ENCODE measurements at regions not wholly inside any gene's neighbourhood (a gene's known extent, or its start where the extent isn't known, plus 50 kb on each side); places are given as distances from the start of the nearest gene placed in this dataset.
"Not testable (repeated sequence)": the region's sequence is repeated elsewhere in the genome, so short reads cannot be mapped to it uniquely, and the experiment has no call there.

DNA sequence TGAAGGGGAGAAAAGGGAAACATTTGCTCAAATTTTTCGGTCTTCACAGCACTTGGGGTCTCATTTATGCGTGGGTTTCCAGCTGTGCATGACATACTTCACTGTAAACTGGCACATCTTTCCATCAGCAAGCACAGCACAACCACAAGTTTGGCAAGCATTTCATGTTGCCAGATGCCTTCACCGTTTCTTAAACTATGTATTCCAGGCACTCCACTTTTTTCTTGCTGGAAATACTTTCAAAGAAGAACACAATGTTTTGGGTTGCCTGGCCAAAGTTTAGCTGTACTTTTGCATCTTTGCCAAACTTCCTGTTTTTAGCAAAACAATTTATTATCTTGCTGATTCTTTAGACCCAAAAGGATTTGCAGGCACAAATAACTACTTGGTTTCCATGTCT is 194.6 kb upstream of the MEIS1 start:
- no peak for DNase-seq

DNA sequence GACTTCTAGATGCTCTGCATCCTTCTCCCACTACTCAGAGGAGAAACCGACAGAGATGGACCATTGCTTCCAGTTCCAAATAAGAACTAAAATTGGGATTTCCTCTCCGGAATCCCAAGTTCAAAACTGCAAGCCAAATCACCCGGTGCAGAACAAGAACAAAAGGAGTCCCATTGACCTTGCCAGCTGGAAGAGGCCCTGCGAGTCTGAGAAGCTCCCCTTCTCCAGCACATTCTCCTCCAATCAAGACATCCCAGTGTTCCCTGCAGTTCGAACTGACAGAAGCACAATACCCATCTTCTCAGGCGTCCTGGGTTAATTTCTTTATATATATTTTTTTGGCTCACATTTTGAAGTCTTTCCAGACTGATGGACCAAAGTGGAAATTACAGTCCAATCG is 195.3 kb upstream of the MEIS1 start:
- no peak for DNase-seq

DNA sequence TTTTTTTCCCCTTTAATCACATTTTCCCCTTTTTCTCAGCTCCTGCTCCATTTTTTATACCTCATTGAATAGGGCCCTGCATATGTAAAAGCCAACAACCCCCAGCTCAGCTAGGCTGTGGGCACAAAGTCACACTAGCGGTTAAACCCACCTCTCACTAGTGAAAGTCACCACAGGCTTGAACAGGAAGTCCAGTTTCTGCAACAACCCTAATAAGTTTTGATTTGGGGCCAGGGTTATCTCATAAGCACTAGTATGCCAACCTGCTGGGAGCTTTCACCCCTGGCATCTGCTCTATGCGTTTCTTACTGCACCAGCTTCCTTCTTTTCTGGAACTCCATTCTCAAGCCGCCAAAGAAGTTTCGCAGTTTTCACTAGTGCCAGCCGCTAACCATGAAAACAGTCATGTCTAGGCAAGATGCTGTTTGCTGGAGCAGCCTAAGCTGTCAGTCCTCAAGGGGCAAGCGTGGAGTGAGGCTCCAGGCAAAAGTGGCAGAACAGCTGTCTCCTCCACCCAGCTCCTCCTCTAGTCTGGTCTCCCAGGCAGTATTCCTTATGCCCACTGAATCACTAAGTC is 197.0 kb upstream of the MEIS1 start:
- no peak for DNase-seq

DNA sequence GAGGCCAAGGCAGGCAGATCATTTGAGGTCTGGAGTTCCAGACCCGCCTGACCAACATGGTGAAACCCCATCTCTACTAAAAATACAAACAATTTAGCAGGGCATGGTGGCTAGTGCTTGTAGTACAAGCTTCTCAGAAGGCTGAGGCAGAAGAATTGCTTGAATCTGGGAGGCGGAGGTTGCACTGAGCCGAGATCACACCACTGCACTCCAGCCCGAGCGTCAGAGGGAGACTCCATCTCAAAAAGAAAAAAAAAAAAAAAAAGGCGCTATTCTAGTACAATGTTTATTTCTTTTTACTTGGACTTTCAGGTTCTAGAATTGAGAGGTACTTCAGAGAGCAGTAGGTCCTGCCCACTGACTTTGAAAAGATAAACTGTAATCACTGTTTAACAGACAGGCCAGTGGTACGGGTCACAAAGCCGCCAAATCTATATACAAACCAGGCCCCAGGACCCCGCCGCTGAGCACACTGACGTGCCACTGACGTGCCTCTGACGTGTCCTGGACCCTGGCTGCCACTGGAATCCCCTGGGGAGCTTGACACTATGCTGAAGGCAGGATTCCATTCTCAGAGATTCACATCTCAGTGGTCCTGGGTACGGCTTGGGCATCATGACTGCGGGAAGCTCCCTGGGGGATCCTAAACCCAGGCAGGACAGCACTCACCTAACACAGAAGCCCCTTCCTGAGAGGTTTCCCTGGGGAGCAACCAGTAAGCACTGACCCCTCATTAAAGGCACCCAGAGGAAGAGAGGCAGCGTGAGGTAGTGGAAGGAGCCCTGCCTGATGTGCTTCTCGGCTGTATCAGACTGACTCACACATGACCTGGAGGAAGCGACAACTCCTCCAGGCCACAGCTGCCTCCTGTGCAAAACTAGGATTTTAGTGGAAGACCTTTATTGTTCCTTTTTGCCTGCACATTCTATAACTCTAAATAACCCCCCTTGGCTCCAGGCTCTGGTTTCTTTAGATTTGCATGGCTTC is 197.8 kb upstream of the MEIS1 start:
- DNase-seq, result no peak

DNA sequence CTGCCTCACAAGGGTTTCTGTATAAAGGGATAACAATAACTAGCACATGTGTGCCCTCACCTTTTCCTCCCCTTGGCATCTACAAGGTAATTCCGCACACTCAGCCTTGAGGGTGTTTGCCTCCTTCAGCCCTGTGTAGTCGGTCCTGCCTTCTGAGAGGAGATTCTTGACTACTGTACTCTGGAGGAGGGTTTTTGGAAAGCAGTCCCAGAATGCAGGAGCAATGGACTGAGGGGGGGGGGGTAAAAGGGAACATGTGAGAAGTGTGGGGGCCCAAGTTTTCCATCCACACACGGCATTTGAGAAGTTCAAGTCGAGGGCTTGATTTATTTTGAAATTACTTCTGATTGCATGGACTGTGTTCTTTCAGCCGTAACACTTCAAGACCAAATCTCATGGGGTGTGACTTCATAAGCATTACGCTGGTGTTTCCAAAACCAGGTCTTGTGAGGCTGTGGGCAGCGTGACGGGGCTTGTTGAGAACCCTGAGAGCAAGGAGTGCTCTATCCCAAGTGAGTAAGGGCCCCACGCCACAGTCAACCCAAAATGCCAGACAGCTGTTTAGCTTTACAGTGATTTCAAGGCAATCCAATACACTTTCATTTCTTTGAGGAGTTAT is 198.7 kb upstream of the MEIS1 start:
- no peak for DNase-seq

DNA sequence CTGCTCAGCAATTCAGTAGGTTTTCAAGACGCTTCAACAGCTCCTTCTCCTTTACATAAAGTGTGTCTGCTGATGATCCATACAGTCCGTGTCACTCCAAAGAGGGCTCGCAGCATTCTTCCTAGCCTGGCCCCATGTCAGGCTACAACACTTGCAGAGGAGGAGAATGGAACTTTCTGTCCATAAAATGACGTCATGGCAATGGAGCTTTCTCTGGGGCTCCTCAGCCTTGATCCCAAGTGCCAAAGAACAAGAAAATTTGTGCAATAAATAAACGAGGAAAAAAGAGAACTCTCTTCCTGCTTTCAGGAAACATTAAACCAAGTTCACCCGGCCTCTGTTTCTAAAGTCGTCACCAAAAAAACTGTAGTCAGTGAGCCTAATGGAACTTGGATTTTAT is 199.5 kb upstream of the MEIS1 start:
- no peak for DNase-seq

DNA sequence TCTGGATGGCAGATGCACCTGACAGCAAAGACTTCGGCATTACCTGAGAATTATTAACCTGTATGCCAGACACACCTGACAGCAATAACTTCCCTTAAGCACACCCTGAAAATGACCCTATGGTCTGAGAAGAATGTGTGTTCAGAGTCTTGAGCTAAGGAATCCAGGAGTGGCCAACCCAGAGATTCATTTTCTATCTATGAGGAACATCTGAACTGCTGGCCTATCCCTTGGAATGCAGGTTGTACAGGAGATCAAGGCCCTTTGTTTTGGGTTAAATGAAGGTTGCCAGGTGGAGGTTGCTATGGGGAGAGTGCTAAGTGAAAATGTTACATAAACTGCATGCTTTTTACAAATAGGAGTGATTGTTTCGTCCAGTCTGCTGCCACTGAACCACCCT is 200.9 kb upstream of the MEIS1 start:
- DNase-seq, result no peak

DNA sequence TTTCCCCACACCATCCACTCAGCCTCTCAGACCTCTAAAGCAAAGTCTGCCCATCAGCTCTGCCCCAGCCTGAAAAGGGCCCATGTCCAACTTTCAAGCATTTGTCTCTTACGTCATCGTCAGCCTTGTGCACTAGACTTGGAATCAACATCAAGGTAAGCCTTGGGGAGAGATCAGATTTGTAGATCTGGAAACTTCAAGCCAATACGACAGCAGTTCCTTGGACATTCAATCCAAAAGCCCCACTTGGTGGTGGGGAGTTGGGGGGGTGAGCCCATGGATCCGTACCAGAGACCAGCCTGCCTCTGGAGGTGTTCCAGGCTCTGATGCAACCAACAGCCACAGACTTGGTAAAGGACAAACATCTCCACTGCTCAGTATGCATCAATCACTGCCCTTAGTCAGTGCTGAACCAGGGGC is 206.8 kb upstream of the MEIS1 start:
- DNase-seq, result no peak

DNA sequence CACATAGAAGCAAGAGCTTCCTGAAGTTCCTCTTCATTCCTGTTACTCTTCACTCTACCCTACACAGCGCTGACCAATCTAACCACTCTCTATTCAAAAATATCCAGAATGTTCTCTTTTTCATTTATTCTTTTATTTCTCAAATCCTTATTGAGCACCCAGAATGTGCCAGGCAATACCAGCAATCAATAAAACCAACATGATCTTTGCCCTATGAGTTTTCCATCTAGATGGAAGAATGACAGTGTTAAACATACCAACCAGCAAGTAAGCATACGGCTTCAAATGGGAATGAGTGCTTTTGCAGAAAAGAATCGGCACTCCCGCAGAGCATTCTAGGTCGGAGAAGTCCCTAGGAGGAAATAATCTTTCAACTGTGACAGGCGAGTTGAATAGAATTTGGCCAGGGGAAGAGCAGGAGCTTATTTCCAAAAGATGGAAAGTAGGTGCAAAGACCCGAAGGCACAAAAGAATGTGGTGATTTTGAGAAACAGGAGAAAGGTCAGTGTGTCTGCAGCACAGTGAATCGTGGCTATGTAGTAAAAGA is 217.8 kb upstream of the MEIS1 start:
- DNase-seq, result no peak

DNA sequence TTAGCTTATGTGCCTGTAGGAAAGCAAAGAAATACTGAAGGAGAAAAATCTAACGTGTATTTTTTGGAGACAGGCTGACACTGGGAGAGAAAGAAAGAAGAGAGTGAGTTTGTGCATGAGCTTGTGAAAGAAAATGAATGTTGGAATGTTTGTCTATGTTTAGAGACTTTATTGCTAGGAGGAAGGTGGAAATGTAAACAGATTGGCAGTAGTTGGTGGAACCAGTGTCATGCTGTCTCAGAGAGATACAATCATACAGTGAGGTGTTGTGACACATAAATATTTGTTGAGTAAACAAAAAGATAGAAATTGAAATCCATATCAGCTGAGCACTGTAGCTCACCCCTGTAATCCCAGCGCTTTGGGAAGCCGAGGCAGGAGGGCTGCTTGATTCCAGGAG is 222.2 kb upstream of the MEIS1 start:
- no peak for DNase-seq

DNA sequence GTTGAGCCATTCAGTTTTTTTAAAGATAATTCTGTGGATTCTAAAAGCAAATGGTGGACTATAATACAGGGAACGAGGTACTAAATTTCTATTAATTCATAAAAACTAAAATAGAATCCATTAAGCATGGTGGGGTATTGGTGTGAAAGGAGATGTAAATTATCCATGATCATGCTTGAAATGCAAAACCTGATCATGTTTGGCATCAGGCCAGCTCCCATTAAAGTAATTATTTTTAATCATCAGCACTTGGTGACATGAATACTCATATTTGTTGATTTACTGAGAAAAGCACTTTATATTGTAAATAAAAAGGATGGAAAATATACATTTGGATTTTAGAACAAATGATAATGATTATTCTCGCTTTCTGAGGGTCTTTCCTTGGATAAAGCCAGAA is 232.3 kb upstream of the MEIS1 start:
- no peak for DNase-seq

DNA sequence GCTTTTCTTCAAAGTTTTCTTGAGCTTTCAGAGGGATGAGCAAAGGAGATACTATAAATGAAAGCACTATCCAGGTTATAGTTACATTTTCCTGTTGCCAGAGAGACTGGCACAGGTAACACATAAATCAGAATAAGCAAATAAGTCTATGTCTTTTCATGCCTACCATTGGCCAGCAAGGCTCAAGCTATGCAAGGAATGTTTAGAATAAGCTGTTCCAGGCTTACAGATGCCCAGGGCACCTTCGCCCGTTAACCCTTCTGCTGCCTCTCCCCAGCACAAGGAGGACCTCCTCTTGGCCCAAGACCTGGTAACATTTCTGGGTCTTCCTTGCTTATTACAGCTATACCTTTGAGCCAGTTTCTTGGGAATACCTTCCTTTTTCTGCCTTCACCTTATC is 233.7 kb upstream of the MEIS1 start:
- DNase-seq, result no peak

DNA sequence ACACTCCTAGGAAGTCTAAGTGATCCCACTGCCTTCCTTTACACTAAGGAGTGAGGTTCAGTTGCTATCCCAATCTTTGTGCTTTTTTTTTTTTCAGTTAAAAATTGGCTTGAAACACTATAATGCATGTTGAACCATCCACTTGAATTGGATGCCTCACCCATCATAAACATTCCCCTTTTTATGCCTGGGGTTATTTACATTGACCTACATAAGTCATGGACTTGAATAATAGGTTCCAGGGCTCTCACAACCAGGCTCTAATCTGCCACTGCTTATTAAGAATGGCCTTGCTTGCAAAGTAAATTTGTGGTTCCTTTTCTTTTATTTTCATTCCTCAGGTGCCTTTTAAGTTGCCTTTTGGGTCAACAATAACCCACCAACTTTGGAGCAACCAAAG is 236.1 kb upstream of the MEIS1 start:
- no peak for DNase-seq

DNA sequence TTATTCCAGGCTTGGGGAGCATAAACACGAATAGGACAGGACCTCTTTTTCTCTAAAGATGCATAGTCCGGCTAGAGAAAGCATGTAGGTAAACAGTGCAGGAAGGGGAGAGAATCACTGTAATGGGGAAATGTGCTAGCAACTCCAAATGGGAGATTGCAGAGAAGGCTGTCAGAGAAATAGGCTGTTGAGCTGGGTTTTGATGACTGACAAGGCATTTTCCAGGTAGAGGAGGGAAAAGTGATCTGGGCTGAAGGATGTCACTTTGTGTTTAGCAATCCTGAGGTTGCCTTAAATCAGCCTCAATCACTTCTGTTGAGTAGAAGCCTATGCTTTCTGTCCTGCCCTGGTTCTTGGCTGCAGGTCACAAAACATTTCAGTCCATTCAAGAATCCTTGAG is 242.0 kb upstream of the MEIS1 start:
- DNase-seq, result no peak

DNA sequence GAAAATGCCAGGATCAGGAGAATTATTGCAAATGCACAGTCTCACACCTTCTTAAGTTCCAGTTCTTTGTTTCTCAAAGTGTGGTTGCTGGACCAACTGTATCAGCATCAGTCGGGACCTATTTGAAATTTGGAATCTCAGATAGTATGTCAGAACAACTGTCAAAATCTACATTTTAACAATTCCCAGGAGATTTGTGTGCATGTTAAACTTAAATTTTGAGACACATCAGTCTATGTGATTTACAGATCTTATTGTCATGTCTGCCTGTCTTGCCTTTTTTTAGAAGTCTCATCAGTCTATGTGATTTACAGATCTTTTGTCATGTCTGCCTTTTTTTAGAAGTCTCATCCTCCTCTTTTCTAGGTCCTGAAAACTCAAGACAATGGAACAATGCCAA is 243.6 kb upstream of the MEIS1 start:
- DNase-seq, result no peak

DNA sequence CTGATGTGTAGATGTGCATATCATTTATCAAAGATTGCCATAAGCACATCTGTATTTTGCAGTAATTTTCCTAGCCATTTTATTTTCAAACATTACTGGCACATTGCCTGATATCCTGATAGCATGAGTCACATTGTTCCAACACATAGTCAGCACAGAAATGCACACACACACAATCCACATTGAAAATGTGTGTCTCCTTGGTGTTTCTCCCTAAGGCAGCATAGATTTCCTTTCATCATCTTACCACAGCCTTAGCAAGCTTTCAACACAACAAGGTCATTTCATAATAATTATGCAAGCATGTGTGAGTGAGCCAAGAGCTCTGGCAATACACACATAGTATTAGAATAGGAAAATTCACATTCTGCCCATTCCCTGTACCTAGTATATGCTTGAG is 245.4 kb upstream of the MEIS1 start:
- DNase-seq, result no peak

DNA sequence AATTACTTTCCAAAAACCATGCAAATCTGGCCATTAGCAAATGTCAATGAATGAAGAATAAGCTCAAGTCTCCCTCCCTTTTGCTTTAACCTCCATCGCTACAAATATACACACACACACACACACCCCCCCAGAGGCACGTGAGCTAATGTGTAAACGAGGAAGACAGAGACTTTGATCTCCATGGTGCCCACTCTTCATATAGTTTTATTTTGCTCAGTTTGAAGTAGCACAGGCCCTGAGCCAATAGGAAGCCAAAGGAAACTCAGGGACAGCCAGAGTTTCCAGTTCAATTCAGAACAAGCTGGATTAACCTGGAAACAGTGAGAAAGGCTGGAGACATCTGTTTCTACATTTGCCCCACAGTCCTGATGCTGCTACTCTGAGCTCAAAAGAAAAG is 248.4 kb upstream of the MEIS1 start:
- DNase-seq, result no peak

DNA sequence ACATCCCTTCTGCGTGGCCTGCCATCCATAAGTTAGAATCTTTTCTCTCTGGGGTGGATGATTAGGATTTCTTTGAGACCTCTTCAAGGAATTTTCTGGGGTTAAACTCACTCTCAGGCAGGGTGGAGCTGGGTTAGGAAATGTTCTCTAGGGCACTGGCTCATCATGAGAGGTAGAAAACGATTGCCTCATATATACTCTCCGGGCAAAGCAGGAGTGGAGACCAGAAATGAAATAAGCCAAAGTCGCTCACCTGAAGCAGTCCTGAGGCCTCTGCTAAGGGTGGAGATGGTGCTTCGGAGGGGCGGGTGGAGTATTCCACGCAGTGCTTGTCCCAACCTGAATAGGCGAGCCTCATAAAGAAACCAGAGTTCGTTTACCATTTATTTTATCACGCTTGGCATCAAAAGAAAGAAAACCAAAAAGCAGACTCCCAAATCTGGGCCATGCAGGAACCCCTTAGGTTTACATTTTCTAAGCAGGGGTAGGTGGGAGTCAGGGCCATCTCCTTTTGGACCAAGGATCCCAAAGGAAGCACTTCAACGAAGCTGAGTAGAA is 249.3 kb upstream of the MEIS1 start:
- no peak for DNase-seq

DNA sequence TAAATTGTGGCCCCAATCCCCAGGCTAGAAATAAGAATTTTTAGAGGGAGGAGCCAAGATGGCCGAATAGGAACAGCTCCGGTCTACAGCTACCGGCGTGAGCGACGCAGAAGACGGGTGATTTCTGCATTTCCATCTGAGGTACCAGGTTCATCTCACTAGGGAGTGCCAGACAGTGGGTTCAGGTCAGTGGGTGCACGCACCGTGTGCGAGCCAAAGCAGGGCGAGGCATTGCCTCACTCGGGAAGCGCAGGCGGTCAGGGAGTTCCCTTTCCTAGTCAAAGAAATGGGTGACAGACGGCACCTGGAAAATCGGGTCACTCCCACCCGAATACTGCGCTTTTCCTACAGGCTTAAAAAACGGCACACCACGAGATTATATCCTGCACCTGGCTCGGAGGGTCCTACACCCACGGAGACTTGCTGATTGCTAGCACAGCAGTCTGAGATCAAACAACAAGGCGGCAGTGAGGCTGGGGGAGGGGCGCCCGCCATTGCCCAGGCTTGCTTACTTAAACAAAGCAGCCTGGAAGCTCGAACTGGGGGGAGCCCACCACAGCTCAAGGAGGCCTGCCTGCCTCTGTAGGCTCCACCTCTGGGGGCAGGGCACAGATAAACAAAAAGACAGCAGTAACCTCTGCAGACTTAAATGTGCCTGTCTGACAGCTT is 257.7 kb upstream of the MEIS1 start:
- DNase-seq, result not testable (repeated sequence)

DNA sequence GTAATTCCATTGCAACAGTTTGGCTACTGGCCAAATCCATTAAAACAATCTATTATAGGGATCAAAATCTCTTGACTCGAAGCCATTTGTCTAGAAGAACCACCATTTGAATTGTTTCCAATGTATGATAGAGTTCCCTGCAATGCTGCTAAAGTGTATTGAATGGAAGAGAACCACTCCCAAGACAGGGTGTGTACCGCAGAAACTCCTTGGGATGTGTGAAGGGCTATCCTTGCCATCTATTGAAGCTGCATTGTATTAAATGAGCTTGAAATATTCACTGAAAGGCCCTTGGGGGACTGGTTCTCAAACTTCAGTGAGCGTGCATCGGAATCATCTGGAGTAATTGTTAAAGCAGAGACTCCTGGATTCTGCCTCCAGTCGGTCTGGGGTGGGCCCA is 260.4 kb upstream of the MEIS1 start:
- DNase-seq, result no peak

DNA sequence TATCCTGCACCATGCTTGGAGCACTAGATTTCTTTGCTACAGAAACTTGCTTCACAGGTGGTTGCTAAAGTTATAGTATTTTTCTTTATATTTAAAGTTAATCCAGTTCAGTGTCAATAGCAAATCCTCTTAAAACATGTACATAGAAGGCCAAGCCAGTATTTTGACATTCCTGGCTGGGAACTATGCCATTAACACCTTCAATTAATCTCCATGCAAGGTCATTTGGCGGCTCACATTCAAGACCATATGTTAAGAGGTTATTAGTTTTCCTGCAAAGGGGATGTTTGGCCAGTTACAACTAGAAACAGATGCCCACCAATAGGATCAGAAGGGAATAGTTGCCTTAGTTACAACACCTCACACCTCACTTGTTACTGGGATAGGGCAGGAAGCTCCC is 261.3 kb upstream of the MEIS1 start:
- no peak for DNase-seq

DNA sequence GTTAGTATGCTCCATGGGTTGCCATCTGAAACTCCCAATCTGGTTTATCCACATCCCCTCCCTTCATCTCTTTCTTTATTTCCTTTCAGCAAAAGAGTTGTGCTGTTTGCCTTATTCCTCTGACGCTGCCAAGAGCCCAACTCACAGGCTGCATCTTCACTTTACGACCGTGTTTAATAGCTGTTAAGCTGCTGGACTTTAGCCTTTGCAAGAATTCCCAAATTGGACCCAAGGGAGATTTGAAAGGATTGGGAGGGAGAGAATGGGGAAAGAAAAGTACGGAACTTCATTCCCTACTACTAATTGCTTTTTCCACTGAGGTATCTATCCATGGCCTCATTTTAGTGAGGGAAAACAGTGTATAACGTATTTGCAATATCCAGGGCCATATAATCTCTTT is 263.4 kb upstream of the MEIS1 start:
- no peak for DNase-seq

DNA sequence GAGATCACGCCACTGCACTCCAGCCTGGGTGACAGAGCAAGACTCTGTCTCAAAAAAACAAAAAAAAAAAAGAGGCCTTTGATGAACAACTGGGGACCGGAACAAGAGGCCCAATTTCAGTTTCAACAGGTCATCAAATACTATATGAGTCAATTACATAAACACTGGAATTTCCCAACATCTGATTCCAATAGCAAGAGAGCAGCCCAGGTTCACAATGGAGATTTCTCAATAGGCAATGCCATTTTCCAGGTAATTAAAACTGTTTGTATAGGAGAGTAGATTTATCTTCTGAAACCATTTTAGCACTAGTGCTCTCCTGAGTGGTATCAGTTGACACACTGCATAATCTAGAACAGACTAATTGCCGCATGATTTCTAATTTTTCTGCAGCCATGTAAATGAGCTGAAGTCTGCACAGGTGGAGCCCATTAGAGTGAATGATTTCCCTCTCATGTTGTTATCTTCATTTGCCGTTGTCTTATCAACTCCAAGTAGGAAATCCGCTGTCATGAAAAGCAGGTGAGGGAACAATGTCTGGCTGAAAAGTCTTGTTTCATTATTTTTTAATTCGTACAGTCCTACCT is 264.1 kb upstream of the MEIS1 start:
- DNase-seq, result no peak

Data from activated effector memory CD4-positive, alpha-beta T cell treated with anti-CD3 and anti-CD28 coated beads, Interleukin-2, amount 50 U/mL, for 16 hours (primary cell).